ENCODE measurements at regions not wholly inside any gene's neighbourhood (a gene's known extent, or its start where the extent isn't known, plus 50 kb on each side); places are given as distances from the start of the nearest gene placed in this dataset.
"Not testable (repeated sequence)": the region's sequence is repeated elsewhere in the genome, so short reads cannot be mapped to it uniquely, and the experiment has no call there.

GRCh38 chr15:24326513-24326912 is 349.1 kb upstream of the NPAP1 start:
- not testable (repeated sequence) for DNase-seq

- not testable (repeated sequence) for DNase-seq
These were observed 343.6 kb upstream of the NPAP1 start for GRCh38 chr15:24331964-24332363.

- not testable (repeated sequence) for DNase-seq
These were observed 333.7 kb upstream of the NPAP1 start for GRCh38 chr15:24341876-24342275.

GRCh38 chr15:24352777-24353176 is 322.8 kb upstream of the NPAP1 start:
- DNase-seq, result not testable (repeated sequence)

- DNase-seq, result not testable (repeated sequence)
These were observed 294.5 kb upstream of the NPAP1 start for GRCh38 chr15:24381103-24381502.

GRCh38 chr15:24385258-24385657 is 290.3 kb upstream of the NPAP1 start:
- not testable (repeated sequence) for DNase-seq

GRCh38 chr15:24394303-24394702 is 281.3 kb upstream of the NPAP1 start:
- DNase-seq, result no peak

GRCh38 chr15:24412649-24413048 is 262.9 kb upstream of the NPAP1 start:
- DNase-seq, result not testable (repeated sequence)

GRCh38 chr15:24426286-24427054 is 249.1 kb upstream of the NPAP1 start:
- not testable (repeated sequence) for DNase-seq

GRCh38 chr15:24427055-24427400 is 248.5 kb upstream of the NPAP1 start:
- not testable (repeated sequence) for DNase-seq

GRCh38 chr15:24435075-24435820 is 240.3 kb upstream of the NPAP1 start:
- not testable (repeated sequence) for DNase-seq

GRCh38 chr15:24437270-24437669 is 238.3 kb upstream of the NPAP1 start:
- not testable (repeated sequence) for DNase-seq

GRCh38 chr15:24437735-24438134 is 237.8 kb upstream of the NPAP1 start:
- not testable (repeated sequence) for DNase-seq

- not testable (repeated sequence) for DNase-seq
These were observed 198.2 kb upstream of the NPAP1 start for GRCh38 chr15:24477107-24478025.

GRCh38 chr15:24485885-24486567 is 189.5 kb upstream of the NPAP1 start:
- not testable (repeated sequence) for DNase-seq

GRCh38 chr15:24488164-24488907 is 187.2 kb upstream of the NPAP1 start:
- DNase-seq, result not testable (repeated sequence)

GRCh38 chr15:24505216-24505615 is 170.4 kb upstream of the NPAP1 start:
- not testable (repeated sequence) for DNase-seq

GRCh38 chr15:24509714-24510113 is 165.9 kb upstream of the NPAP1 start:
- not testable (repeated sequence) for DNase-seq

- not testable (repeated sequence) for DNase-seq
These were observed 164.0 kb upstream of the NPAP1 start for GRCh38 chr15:24511598-24511997.

GRCh38 chr15:24518772-24519171 is 156.8 kb upstream of the NPAP1 start:
- not testable (repeated sequence) for DNase-seq

- DNase-seq, result not testable (repeated sequence)
These were observed 144.3 kb upstream of the NPAP1 start for GRCh38 chr15:24531235-24531634.

- DNase-seq, result not testable (repeated sequence)
These were observed 141.5 kb upstream of the NPAP1 start for GRCh38 chr15:24534032-24534431.

All from RPMI8226 (cell line).